ENCODE measurements at regions not wholly inside any gene's neighbourhood (a gene's known extent, or its start where the extent isn't known, plus 50 kb on each side); places are given as distances from the start of the nearest gene placed in this dataset.
"Not testable (repeated sequence)": the region's sequence is repeated elsewhere in the genome, so short reads cannot be mapped to it uniquely, and the experiment has no call there.

GRCh38 chr7:32816409-32816948, 75.1 kb downstream of the KBTBD2 start:
- DNase-seq (ENCODE audit: low read depth) = not testable (repeated sequence)

GRCh38 chr7:32814779-32815178, 76.8 kb downstream of the KBTBD2 start:
- not testable (repeated sequence) for DNase-seq (ENCODE audit: low read depth)

GRCh38 chr7:32809871-32810270, 81.7 kb downstream of the KBTBD2 start:
- no peak for DNase-seq (ENCODE audit: low read depth)

DNA sequence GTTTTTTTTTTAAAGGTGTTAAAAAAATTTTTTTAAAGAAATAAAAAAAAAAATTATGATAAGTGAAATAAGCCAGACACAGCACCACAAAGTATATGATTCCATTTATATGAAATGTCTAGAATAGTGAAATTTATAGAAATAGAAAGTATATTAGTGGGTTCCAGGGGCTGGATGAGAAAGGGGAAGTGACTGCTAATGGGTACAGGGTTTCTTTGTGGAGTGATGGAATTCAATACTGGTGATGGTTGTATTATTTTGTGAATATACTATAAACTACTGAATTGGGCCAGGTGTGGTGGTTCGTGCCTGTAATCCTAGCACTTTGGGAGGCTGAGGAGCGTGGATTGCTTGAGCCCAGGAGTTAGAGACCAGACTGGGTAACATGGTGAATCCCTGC, 82.2 kb downstream of the KBTBD2 start:
- no peak for DNase-seq (ENCODE audit: low read depth)

GRCh38 chr7:32803406-32804141, 88.0 kb downstream of the KBTBD2 start:
- no peak for DNase-seq (ENCODE audit: low read depth)

GRCh38 chr7:32802305-32802910, 89.2 kb downstream of the KBTBD2 start:
- no peak for DNase-seq (ENCODE audit: low read depth)

- DNase-seq (ENCODE audit: low read depth) = not testable (repeated sequence)
Observed at GRCh38 chr7:32793053-32793452, 98.5 kb downstream of the KBTBD2 start.

GRCh38 chr7:32790766-32791430, 100.7 kb downstream of the KBTBD2 start:
- DNase-seq (ENCODE audit: low read depth) = peak; percentile 70

DNA sequence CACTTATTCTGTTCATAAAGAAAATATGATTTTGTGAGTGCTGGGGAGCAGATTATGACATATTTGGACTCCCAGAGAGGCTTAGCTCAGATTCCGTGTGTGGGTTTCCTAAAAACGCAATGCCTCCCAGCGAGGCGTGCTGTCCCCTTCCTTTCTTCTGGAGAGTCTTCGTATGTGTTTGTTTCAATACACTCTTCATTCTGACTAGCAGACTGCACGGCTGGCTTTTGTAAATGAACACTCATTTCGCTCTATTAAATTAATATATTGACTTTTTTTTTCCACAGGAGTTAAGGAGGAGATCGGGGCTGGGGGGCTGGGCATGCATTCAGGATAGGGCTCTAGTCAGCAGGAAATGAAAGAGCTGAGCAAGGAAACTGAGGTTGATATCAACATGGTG, 102.3 kb downstream of the KBTBD2 start:
- DNase-seq (ENCODE audit: low read depth) = not testable (repeated sequence)

DNA sequence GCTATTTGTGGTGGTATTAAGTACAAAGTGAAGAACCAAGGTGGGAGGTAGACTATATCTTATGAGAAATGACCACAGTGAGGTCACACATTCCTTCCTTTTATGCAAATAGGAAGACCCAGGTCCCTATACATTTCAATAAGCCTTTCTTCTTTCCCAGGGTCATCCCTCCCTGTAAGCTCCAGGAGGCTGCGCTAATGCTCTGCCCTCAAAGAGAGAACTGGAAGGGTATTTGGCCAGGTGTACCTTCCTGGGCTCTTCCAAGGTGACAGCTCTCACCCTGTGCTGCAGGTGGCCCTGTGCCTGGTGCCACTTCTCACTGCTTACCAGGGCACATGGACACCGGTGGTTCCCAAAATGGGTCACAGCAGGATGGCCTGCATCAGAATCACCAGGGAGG, 103.4 kb downstream of the KBTBD2 start:
- DNase-seq (ENCODE audit: low read depth) = not testable (repeated sequence)

DNA sequence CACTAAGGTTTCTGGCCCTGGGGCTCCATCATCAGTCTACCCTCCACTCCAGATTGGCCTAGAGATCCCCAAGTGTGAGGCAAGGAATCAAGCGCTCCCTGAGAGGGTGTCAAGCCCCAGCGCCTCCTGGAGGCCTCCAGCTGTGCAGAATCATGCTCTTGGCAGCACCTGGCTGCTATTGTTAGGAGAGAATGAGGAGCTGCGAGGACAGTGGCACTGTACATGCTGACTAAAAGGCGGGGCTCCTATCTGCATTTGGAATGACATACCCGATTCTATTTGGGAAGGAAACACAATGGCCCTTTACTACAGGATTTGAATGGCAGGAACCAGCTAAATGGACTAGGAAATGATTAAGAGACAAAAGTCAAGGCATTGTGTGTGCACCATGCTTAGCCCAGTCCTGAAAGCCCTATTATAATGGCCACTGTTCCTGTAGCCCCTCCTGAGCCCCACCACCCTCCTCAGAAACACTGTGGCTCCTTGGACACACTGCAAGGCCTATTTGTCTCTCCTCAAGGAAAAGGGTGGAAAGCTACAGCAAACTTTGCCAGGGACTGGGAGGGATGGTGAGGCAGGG, 106.1 kb downstream of the KBTBD2 start:
- DNase-seq (ENCODE audit: low read depth) = not testable (repeated sequence)

- DNase-seq (ENCODE audit: low read depth) = not testable (repeated sequence)
Observed at GRCh38 chr7:32779895-32780294, 111.7 kb downstream of the KBTBD2 start.

DNA sequence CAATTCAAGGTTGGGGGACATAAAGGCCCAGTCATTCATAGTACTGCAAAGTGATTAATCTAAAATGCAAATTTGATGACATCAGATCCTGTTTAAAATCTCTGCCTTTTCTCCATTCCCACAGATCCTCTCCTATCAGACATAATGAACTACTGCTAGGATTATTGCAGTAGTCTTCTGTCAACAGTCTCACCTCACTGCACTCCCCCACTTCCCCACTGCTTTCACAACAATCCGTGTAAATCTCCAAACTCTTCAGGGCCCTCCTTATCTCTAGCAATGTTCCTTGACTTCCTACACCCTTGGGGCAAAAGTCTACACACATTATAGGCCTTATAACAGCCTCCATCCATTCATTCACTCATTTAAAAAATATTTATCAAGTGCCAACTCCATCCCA, 112.4 kb downstream of the KBTBD2 start:
- no peak for DNase-seq (ENCODE audit: low read depth)

DNA sequence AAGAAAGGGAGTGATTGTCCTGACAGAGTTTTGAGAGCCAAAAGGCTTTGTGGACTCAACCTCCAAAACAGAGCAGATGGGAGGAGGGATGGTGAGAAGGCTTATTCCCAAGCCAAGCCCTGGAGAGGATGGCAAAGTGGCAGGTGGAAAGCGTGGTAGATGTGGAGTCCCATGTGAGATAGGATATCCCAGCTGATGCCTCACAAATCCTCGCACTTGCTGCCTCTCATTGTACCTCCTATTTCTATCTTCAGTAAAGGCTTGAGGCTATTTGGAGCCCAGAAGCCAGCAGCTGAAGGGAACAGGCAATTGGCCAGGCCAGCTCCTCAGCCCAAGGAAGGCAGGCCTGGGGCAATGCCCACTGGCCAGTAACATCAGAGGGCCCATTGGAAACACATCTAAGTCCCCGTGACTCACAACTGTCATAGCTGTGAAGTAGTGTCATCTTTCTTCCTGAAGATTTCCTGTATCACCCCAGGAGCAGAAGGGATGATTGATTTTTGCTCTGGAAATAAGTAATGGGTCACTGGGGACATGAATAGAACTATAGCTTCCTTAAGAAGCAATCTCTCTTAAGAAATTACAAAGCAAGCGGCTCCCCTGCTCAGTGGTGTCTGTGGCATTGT, 114.4 kb downstream of the KBTBD2 start:
- DNase-seq (ENCODE audit: low read depth) = peak; percentile 39

DNA sequence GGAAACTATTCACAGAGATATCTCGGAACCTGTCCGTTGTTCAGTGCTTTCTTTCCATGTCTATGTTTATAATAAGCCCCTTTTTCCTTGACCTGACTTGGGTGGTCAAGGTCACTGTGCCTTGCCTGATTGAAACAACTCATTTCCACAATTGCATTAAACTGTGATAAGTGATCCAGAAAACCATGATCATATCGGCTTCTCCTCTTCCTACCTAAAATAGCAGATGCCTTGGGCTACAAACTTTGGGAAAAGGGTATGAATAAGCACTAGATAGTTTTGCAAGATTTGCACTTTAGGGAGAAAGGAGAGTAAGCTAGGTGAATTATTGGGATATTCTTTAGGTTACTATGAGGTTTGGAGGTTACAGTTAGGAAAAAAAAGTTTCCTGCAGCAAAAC, 115.2 kb downstream of the KBTBD2 start:
- DNase-seq (ENCODE audit: low read depth) = not testable (repeated sequence)

- DNase-seq (ENCODE audit: low read depth) = not testable (repeated sequence)
Observed at GRCh38 chr7:32775809-32776208, 115.8 kb downstream of the KBTBD2 start.

- DNase-seq (ENCODE audit: low read depth) = no peak
Observed at GRCh38 chr7:32774541-32774951, 117.0 kb downstream of the KBTBD2 start.

- not testable (repeated sequence) for DNase-seq (ENCODE audit: low read depth)
Observed at GRCh38 chr7:32768866-32769510, 122.6 kb downstream of the KBTBD2 start.

DNA sequence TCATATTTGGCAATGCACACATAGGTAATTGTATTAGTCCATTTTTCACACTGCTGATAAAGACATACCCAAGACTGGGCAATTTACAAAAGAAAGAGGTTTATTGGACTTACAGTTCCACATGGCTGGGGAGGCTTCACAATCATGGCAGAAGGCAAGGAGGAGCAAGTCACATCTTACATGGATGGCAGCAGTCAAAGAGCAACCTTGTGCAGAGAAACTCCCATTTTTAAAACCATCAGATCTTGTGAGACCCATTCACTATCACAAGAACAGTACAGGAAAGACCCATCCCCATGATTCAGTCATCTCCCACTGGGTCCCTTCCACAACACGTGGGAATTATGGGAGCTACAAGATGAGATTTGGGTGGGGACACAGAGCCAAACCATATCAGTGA, 123.2 kb downstream of the KBTBD2 start:
- DNase-seq (ENCODE audit: low read depth) = not testable (repeated sequence)

GRCh38 chr7:32765649-32766251, 125.8 kb downstream of the KBTBD2 start:
- DNase-seq (ENCODE audit: low read depth) = not testable (repeated sequence)

DNA sequence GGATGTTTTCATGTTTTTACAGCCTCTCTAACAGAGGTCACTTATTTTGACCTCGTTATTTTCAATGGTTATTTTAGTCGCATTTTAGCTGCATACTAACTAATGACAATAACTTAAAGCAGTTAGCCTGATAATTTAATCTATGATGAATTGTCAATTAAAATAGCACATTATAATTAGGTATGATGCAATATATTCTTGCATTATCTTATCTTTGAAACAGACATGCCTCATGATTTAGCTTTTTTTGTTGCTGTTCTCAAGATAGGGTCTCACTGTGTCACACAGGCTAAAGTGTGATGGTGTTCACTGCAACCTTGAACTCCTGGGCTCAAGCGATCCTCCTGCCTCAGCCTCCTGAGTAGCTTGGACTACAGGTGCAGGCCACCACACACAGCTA, 126.4 kb downstream of the KBTBD2 start:
- no peak for DNase-seq (ENCODE audit: low read depth)

Measured in Daoy (cell line).